Keratinocyte (primary cell): ENCODE measurements at regions not wholly inside any gene's neighbourhood (a gene's known extent, or its start where the extent isn't known, plus 50 kb on each side); places are given as distances from the start of the nearest gene placed in this dataset.

ENCODE experiments used
- DNase-seq: peaks from one replicate; pipeline ENCODE4 v3.0.0-alpha.2; 2011; ENCODE audit warnings: low read depth, missing footprints, low spot score
- FAIRE-seq: peaks from 2 replicates; lab custom pipeline; 2011; peaks lifted over from hg19 to GRCh38; lab: Jason Lieb, UNC
- H2AFZ ChIP-seq: 2 replicates; pipeline ENCODE4 v1.6.0; 2012; ENCODE audit warnings: low read length, control low read depth, inconsistent platforms; ENCODE audit not compliant: control insufficient read depth
- H3K27ac ChIP-seq: 2 replicates; pipeline ENCODE4 v1.5.1; 2011; ENCODE audit warnings: low read length; ENCODE audit not compliant: control insufficient read depth, insufficient read depth
- H3K27me3 ChIP-seq: 3 replicates; pipeline ENCODE4 v1.6.0; 2011; ENCODE audit warnings: low read length; ENCODE audit not compliant: control insufficient read depth, insufficient read depth; ENCODE audit errors: extremely low read depth
- H3K36me3 ChIP-seq, 2 experiments: 2 replicates in 1 of 2; 3 replicates in 1 of 2; pipeline ENCODE4 v1.5.1; 2011; ENCODE audit warnings: low read length in 2 of 2, mild to moderate bottlenecking in 1 of 2; ENCODE audit not compliant: control insufficient read depth in 2 of 2, insufficient read depth in 2 of 2; ENCODE audit errors: extremely low read depth in 1 of 2
- H3K4me1 ChIP-seq: 3 replicates; pipeline ENCODE4 v1.5.1; 2011; ENCODE audit warnings: low read length; ENCODE audit not compliant: control insufficient read depth, insufficient read depth; ENCODE audit errors: extremely low read depth
- H3K4me2 ChIP-seq: 3 replicates; pipeline ENCODE4 v1.6.0; 2011; ENCODE audit warnings: low read depth, low read length; ENCODE audit not compliant: control insufficient read depth, insufficient read depth; ENCODE audit errors: extremely low read depth
- H3K4me3 ChIP-seq, 3 experiments: fragments of 200-600 bp in 1 of 3; sonication (generic) in 1 of 3; 2 replicates in 2 of 3; 3 replicates in 1 of 3; pipeline ENCODE4 v1.5.1; 2011 to 2016; ENCODE audit warnings: low read length in 3 of 3, mild to moderate bottlenecking in 3 of 3, control low read depth in 2 of 3, inconsistent platforms in 1 of 3, low read depth in 1 of 3, mixed read lengths in 1 of 3, mixed run types in 1 of 3, moderate library complexity in 1 of 3; ENCODE audit not compliant: control insufficient read depth in 2 of 3, insufficient read depth in 2 of 3; ENCODE audit errors: extremely low read depth in 1 of 3
- H3K79me2 ChIP-seq: 2 replicates; pipeline ENCODE4 v1.6.0; 2012; ENCODE audit warnings: low read length; ENCODE audit not compliant: control insufficient read depth, insufficient read depth
- H3K9ac ChIP-seq: 3 replicates; pipeline ENCODE4 v1.6.0; 2011; ENCODE audit warnings: low read length; ENCODE audit not compliant: control insufficient read depth, insufficient read depth; ENCODE audit errors: extremely low read depth
- H3K9me1 ChIP-seq: 3 replicates; pipeline ENCODE4 v1.6.0; 2011; ENCODE audit warnings: low read length; ENCODE audit not compliant: control insufficient read depth, insufficient read depth; ENCODE audit errors: extremely low read depth
- H3K9me3 ChIP-seq: 2 replicates; pipeline ENCODE4 v1.5.1; 2012; ENCODE audit warnings: low read depth, low read length; ENCODE audit not compliant: control insufficient read depth
- H4K20me1 ChIP-seq: 3 replicates; pipeline ENCODE4 v1.6.0; 2011; ENCODE audit warnings: low read length; ENCODE audit not compliant: control insufficient read depth, insufficient read depth; ENCODE audit errors: extremely low read depth
- EZH2 ChIP-seq: IDR thresholded peaks from one replicate; pipeline ENCODE4 v1.6.1; 2012; ENCODE audit warnings: inconsistent platforms, mild to moderate bottlenecking, low read length, moderate library complexity
- dilution Hi-C: fragments of 300-500 bp; cut with MboI; formaldehyde crosslinking; loops from one replicate; pipeline ENCODE4 v1.7.0; 2020; ENCODE audit warnings: low sequenced_read_pairs; ENCODE audit not compliant: extremely low pct_ligation_motif_present
- TF ChIP-seq, protein P1 (sequence below), 3 experiments: IDR thresholded peaks in 1 of 3; conservative IDR thresholded peaks in 1 of 3; optimal IDR thresholded peaks in 1 of 3; 2 replicates in 2 of 3; 3 replicates in 1 of 3; pipeline versions ENCODE3 to v1.5.1; 2011; ENCODE audit warnings: low read length in 3 of 3, mild to moderate bottlenecking in 3 of 3, moderate library complexity in 2 of 3, control low read depth in 1 of 3, inconsistent platforms in 1 of 3; ENCODE audit not compliant: insufficient read depth in 2 of 3; ENCODE audit errors: extremely low read depth in 1 of 3

DNA sequence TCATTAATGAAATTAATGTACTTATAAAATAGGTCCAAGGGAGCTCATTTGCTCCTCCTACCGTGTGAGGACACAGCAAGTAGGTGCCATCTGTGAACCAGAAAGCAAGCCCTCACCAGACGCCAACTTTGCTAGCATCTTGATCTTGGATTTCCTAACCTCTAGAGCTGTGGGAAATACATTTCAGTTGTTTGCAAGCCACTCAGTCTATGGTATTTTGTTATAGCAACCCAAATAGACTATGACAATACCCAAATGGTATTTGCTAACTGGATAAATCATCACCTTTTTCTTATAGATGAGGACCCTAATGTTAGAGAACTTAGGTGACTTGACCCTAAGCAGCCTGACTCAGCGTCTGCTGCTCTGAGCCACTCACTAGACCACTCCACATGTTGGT lies 379.6 kb downstream of the HRH4 start:
- no peaks in the 10 kb centered on the region for H3K79me2 ChIP-seq
- DNase-seq (no peak), FAIRE-seq (no peak)
- dilution Hi-C loops = no loop called here
- no peak for TF ChIP-seq EZH2
- TF ChIP-seq, protein P1, sequence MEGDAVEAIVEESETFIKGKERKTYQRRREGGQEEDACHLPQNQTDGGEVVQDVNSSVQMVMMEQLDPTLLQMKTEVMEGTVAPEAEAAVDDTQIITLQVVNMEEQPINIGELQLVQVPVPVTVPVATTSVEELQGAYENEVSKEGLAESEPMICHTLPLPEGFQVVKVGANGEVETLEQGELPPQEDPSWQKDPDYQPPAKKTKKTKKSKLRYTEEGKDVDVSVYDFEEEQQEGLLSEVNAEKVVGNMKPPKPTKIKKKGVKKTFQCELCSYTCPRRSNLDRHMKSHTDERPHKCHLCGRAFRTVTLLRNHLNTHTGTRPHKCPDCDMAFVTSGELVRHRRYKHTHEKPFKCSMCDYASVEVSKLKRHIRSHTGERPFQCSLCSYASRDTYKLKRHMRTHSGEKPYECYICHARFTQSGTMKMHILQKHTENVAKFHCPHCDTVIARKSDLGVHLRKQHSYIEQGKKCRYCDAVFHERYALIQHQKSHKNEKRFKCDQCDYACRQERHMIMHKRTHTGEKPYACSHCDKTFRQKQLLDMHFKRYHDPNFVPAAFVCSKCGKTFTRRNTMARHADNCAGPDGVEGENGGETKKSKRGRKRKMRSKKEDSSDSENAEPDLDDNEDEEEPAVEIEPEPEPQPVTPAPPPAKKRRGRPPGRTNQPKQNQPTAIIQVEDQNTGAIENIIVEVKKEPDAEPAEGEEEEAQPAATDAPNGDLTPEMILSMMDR (optimal IDR thresholded peaks at IDR 0.05 in 1 of 3, IDR thresholded peaks at IDR 0.05 in 1 of 3, conservative IDR thresholded peaks at IDR 0.05 in 1 of 3; ENCODE audit: extremely low read depth in 1 of 3, insufficient read depth in 2 of 3, low read length in 3 of 3) = no peak
- no peaks in the 10 kb centered on the region for H3K36me3 ChIP-seq
- H3K27ac ChIP-seq = no peak overlapping the region
- H3K9me1 ChIP-seq = no peaks in the 10 kb centered on the region
- H3K4me1 ChIP-seq = no peaks in the 10 kb centered on the region
- no peak overlapping the region for H3K4me2 ChIP-seq
- H4K20me1 ChIP-seq = no peaks in the 10 kb centered on the region
- H3K9me3 ChIP-seq = no peaks in the 10 kb centered on the region
- H3K4me3 ChIP-seq = no peak overlapping the region
- no peak overlapping the region for H2AFZ ChIP-seq
- no peaks in the 10 kb centered on the region for H3K27me3 ChIP-seq
- H3K9ac ChIP-seq = no peak overlapping the region

DNA sequence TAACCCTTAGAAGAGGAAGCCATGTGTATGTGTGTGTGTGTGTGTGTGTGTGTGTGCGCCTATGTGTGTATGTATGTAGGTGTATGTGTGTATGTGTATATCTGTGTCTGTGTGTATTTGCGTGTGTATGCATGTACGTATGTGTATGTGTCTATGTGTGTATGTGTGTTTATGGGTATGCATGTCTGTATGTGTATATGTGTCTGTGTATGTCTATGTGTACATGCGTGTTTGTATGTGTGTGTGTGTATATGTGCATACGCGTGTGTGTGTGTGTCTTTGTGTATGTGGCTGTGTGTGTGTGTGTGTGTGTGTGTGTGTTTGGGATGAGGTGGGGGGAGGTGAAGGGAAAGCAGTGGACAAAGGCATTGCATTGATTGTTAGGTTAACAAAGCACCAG lies 380.2 kb downstream of the HRH4 start:
- H3K27ac ChIP-seq = no peak overlapping the region
- no peaks in the 10 kb centered on the region for H3K9me1 ChIP-seq
- H3K4me1 ChIP-seq = no peaks in the 10 kb centered on the region
- H3K9ac ChIP-seq = no peak overlapping the region
- no peak overlapping the region for H3K4me2 ChIP-seq
- FAIRE-seq = no peak
- no peaks in the 10 kb centered on the region for H3K36me3 ChIP-seq
- H2AFZ ChIP-seq = no peak overlapping the region
- dilution Hi-C loops = no loop called here
- no peak overlapping the region for H3K4me3 ChIP-seq
- H3K9me3 ChIP-seq = no peaks in the 10 kb centered on the region
- no peaks in the 10 kb centered on the region for H3K79me2 ChIP-seq
- no peak for TF ChIP-seq EZH2
- TF ChIP-seq, protein P1 (optimal IDR thresholded peaks at IDR 0.05 in 1 of 3, IDR thresholded peaks at IDR 0.05 in 1 of 3, conservative IDR thresholded peaks at IDR 0.05 in 1 of 3; ENCODE audit: extremely low read depth in 1 of 3, insufficient read depth in 2 of 3, low read length in 3 of 3) = no peak
- H3K27me3 ChIP-seq = no peaks in the 10 kb centered on the region
- no peak for DNase-seq
- H4K20me1 ChIP-seq = no peaks in the 10 kb centered on the region
